Natural killer cell (primary cell): ENCODE measurements at regions not wholly inside any gene's neighbourhood (a gene's known extent, or its start where the extent isn't known, plus 50 kb on each side); places are given as distances from the start of the nearest gene placed in this dataset.

Experiments used
- ATAC-seq, 3 donors: fragments of 150-1000 bp in 2 of 3; fragments of 200-7000 bp in 1 of 3; cut with Tn5 transposase; 1 replicate in 1 of 3; 2 replicates in 2 of 3; pipeline ENCODE4 v1.10.0; 2021; ENCODE audit warnings: mild to moderate bottlenecking in 2 of 3, moderate library complexity in 2 of 3
- DNase-seq, 2 donors: peaks; one replicate each; pipeline versions ENCODE4 v3.0.0 to v3.0.0-alpha.2; 2013 to 2021; ENCODE audit warnings: mixed read lengths in 1 of 2
- H3K27ac ChIP-seq: one replicate; pipeline ENCODE4 v1.5.1; 2013; ENCODE audit warnings: mild to moderate bottlenecking, low read length
- H3K27me3 ChIP-seq: one replicate; pipeline ENCODE4 v1.6.1; 2013; ENCODE audit warnings: low read length; ENCODE audit not compliant: control insufficient read depth, insufficient read depth
- H3K36me3 ChIP-seq: one replicate; pipeline ENCODE4 v1.6.1; 2013; ENCODE audit warnings: low read length; ENCODE audit not compliant: control insufficient read depth, insufficient read depth
- H3K4me1 ChIP-seq: one replicate; pipeline ENCODE4 v1.6.1; 2013; ENCODE audit warnings: low read length; ENCODE audit not compliant: control insufficient read depth, insufficient read depth
- H3K4me3 ChIP-seq: one replicate; pipeline ENCODE4 v1.5.1; 2013; ENCODE audit warnings: low read length
- H3K9me3 ChIP-seq: one replicate; pipeline ENCODE4 v1.6.1; 2013; ENCODE audit warnings: low read length; ENCODE audit not compliant: control insufficient read depth, insufficient read depth
- H3K27ac Mint-ChIP-seq, 2 donors: one replicate each; pipeline ENCODE4 v1.8.0; 2022; ENCODE audit warnings: mild to moderate bottlenecking in 2 of 2, mixed read lengths in 2 of 2, moderate library complexity in 1 of 2
- H3K27me3 Mint-ChIP-seq, 2 donors: one replicate each; pipeline ENCODE4 v1.8.0; 2022; ENCODE audit warnings: low read depth in 2 of 2, mixed read lengths in 2 of 2
- H3K36me3 Mint-ChIP-seq: one replicate; pipeline ENCODE4 v1.8.0; 2022; ENCODE audit warnings: mixed read lengths
- H3K4me1 Mint-ChIP-seq, 2 donors: one replicate each; pipeline ENCODE4 v1.8.0; 2022; ENCODE audit warnings: mixed read lengths in 2 of 2
- H3K4me3 Mint-ChIP-seq: one replicate; pipeline ENCODE4 v1.8.0; 2022; ENCODE audit warnings: mild to moderate bottlenecking, moderate library complexity, mixed read lengths
- H3K9me3 Mint-ChIP-seq, 2 donors: one replicate each; pipeline ENCODE4 v1.8.0; 2022; ENCODE audit warnings: mixed read lengths in 2 of 2
- CTCF ChIP-seq: fragments of 200-600 bp; IDR thresholded peaks from one replicate; pipeline ENCODE4 v1.8.0; 2022; ENCODE audit warnings: antibody characterized with exemption
- WGBS: methylation state at CpG from one replicate; pipeline ENCODE4 v1.1.7; 2013; ENCODE audit warnings: missing lambda C conversion rate; ENCODE audit not compliant: insufficient coverage; 5-methylcytosine and 5-hydroxymethylcytosine counted together
- intact Hi-C: fragments of 100-400 bp; cut with micrococcal nuclease; formaldehyde crosslinking; loops from one replicate; pipeline ENCODE4 v1.14.2; 2022

- no peak for TF ChIP-seq CTCF
- Histone ChIP-seq H3K9me3 (no peaks in the 10 kb centered on the region), H3K4me1 (no peaks in the 10 kb centered on the region), H3K4me3 (no peak overlapping the region), H3K36me3 (no peaks in the 10 kb centered on the region), H3K27me3 (no peaks in the 10 kb centered on the region), H3K27ac (no peak overlapping the region)
- DNase-seq (no peak), ATAC-seq (no peak)
- Mint-ChIP-seq H3K4me3 (no peak overlapping the region), H3K9me3 (no peaks in the 10 kb centered on the region), H3K27ac (no peak overlapping the region), H3K36me3 (no peaks in the 10 kb centered on the region), H3K27me3 (peaks cover 0 to 7% of the 10 kb centered on the region in 2 donors), H3K4me1 (no peaks in the 10 kb centered on the region)
- WGBS: 94% methylated on average over 18 of the region's 18 CpGs
- intact Hi-C loops: no loop called here
Observed at GRCh38 chr21:41075656-41076055, 92.3 kb upstream of the BACE2 start.

- H3K4me3 ChIP-seq: no peak overlapping the region
- no peak overlapping the region for H3K4me3 Mint-ChIP-seq
- no peak for TF ChIP-seq CTCF
- H3K4me1 ChIP-seq: no peaks in the 10 kb centered on the region
- H3K9me3 ChIP-seq: no peaks in the 10 kb centered on the region
- H3K4me1 Mint-ChIP-seq: no peaks in the 10 kb centered on the region
- H3K36me3 ChIP-seq: no peaks in the 10 kb centered on the region
- no peak overlapping the region for H3K27ac ChIP-seq
- H3K36me3 Mint-ChIP-seq: no peaks in the 10 kb centered on the region
- H3K27me3 ChIP-seq: no peaks in the 10 kb centered on the region
- H3K27ac Mint-ChIP-seq: no peak overlapping the region
- H3K27me3 Mint-ChIP-seq: peaks cover 0 to 7% of the 10 kb centered on the region in 2 donors
- ATAC-seq (no peak), DNase-seq (no peak)
- no peaks in the 10 kb centered on the region for H3K9me3 Mint-ChIP-seq
- intact Hi-C loops: no loop called here
- 94% methylated on average over 16 of the region's 16 CpGs for WGBS
Observed at GRCh38 chr21:41076064-41076463, 91.9 kb upstream of the BACE2 start.

DNA sequence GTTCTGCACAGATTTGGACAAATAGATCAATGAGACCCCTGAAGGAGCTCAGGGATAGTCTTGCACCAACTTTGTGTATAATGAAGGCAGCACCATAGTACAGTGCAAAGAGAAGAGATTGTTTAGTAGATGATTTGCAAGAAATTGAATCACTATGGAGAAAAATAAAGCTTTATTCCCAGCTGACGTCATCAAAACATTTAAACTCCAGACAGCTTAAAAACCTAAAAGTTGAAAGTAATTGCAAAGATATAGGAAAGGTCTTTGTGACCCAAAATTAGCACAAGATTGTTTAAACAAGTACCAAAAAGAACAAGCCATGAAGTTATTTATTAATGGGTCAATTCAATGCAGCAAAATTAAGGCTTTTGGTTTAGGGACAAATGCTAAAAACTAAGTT is 88.8 kb upstream of the BACE2 start:
- no peak overlapping the region for H3K27ac Mint-ChIP-seq
- H3K4me3 ChIP-seq: no peak overlapping the region
- H3K4me1 ChIP-seq: no peaks in the 10 kb centered on the region
- peaks cover 0 to 20% of the 10 kb centered on the region in 2 donors for H3K27me3 Mint-ChIP-seq
- no peak overlapping the region for H3K27ac ChIP-seq
- DNase-seq (no peak), ATAC-seq (no peak)
- WGBS: no CpG with 5 or more reads among the region's 1 CpG
- H3K9me3 ChIP-seq: no peaks in the 10 kb centered on the region
- no peak for TF ChIP-seq CTCF
- no peaks in the 10 kb centered on the region for H3K4me1 Mint-ChIP-seq
- no peaks in the 10 kb centered on the region for H3K9me3 Mint-ChIP-seq
- no peaks in the 10 kb centered on the region for H3K36me3 Mint-ChIP-seq
- H3K36me3 ChIP-seq: no peaks in the 10 kb centered on the region
- H3K4me3 Mint-ChIP-seq: no peak overlapping the region
- no peaks in the 10 kb centered on the region for H3K27me3 ChIP-seq
- intact Hi-C loops: no loop called here

GRCh38 chr21:41080485-41081121 is 87.4 kb upstream of the BACE2 start:
- H3K9me3 Mint-ChIP-seq: no peaks in the 10 kb centered on the region
- Histone ChIP-seq H3K36me3 (no peaks in the 10 kb centered on the region), H3K4me3 (no peak overlapping the region), H3K27ac (no peak overlapping the region), H3K4me1 (no peaks in the 10 kb centered on the region), H3K9me3 (no peaks in the 10 kb centered on the region), H3K27me3 (no peaks in the 10 kb centered on the region)
- H3K27ac Mint-ChIP-seq: no peak overlapping the region
- no peaks in the 10 kb centered on the region for H3K36me3 Mint-ChIP-seq
- DNase-seq (no peak), ATAC-seq (no peak)
- peaks cover 0 to 22% of the 10 kb centered on the region in 2 donors for H3K27me3 Mint-ChIP-seq
- intact Hi-C loops: no loop called here
- 84% methylated on average over 3 of the region's 3 CpGs for WGBS
- H3K4me1 Mint-ChIP-seq: no peaks in the 10 kb centered on the region
- no peak overlapping the region for H3K4me3 Mint-ChIP-seq
- TF ChIP-seq CTCF: no peak
